Eye (tissue), 1 donor: ENCODE measurements at regions not wholly inside any gene's neighbourhood (a gene's known extent, or its start where the extent isn't known, plus 50 kb on each side); places are given as distances from the start of the nearest gene placed in this dataset.
A peak's percentile ranks its signal among the peaks of the same experiment; 100 is the strongest.

Experiments used
- DNase-seq: peaks from one replicate; pipeline ENCODE4 v3.0.0-alpha.2; 2015

DNA sequence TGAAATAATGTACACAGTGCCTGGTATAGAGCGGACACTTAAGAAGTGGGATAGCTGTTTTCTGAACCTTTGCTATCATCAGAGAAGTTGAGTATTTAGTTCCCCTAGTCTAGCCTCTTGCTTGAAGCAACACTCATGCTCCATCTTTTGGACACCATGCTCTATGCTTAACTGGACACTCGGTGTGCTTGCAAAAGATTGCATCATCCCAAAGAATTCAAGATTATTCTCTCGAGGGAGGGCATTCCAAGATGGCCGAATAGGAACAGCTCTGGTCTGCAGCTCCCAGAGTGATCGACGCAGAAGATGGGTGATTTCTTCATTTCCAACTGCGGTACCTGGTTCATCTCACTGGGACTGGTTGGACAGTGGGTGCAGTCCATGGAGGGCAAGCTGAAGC is 143.9 kb upstream of the FSHR start:
- DNase-seq: no peak

DNA sequence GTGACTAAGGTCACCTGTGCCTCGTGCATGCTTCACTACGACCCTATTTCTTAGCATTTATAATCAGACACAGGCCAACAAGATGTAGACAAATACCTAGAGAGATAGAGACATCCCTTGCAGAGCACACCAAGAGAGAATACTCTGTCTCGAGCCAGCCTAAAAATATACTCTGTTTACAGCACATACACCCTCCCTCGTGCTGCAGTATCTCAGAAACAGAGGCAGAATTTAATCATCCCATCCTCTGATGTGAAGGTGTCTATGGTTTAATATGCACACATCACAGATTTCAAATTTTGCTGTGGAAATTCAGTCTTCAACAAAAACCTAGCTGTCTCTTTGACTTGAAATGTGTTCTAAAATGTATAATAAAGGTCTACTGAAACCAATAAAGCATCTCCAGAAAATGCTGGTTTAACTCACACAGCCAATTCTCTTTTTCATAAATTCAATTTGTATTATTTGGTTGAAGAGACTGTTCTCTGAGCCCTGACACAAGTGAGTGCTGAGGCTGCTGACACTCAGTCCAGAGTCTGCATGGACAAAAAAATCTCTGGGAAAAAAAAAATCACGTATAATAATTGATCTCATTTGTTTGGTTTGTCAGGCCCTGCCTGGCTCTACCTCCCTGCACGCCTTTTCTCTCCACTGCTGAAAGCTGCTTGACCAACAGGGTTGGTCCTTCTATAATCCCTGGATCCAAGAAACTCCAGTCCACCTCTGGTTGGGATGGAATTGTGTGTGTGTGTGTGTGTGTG is 142.0 kb upstream of the FSHR start:
- no peak for DNase-seq

DNA sequence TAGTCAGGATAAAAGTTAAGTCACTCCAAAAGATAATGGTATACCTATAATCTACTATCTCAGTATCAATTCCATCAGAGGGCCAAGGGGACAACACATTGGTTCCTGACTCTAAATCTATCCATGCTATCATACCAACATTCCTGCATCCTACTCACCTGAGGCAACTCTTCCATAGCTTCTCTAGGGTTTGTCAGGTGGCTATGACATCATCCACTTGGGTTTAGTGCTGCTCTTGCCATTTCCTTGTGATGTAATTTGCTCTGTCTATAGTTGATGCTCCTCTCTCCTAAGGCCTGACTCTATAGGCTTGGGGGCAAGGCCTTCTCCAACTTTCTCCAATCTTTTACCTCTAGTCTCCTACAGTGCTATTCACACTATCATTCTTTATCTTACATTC is 139.9 kb upstream of the FSHR start:
- no peak for DNase-seq

DNA sequence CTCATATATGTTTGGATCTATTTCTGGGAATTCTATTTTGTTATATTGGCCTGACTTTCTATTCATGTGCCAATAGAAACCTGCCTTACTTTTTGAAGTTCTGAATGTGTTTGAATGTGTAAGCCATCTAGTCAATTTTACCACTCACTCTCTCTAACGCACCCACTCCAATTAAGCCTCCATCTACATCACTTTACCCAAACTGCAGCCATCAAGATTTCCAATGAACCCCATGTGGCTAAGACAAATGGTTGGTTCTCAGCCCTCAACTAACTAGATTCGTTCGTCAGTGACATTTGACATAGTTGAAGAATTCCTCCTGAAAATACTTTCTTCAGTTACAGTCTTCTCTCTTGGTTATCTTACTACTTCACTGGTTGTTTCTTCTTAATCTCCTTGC is 137.3 kb upstream of the FSHR start:
- no peak for DNase-seq

DNA sequence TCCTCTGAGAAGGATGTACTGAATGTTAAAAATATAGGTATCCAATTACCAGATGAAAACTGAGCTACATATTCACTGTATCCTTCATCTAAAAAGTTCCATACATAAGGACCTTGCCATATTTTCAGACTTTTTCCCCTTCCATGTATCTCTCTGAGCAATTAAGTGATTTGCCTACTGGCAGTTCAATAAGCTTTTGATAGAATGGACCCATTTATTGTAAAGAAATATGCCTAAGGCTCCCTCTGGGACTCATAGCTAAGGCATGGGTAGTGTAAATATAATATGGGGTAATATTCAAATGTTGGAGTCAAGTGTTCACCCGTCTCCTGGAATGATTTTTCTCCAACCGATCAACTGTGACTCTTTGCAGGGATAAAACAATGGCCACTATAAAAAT is 135.4 kb upstream of the FSHR start:
- DNase-seq: no peak

DNA sequence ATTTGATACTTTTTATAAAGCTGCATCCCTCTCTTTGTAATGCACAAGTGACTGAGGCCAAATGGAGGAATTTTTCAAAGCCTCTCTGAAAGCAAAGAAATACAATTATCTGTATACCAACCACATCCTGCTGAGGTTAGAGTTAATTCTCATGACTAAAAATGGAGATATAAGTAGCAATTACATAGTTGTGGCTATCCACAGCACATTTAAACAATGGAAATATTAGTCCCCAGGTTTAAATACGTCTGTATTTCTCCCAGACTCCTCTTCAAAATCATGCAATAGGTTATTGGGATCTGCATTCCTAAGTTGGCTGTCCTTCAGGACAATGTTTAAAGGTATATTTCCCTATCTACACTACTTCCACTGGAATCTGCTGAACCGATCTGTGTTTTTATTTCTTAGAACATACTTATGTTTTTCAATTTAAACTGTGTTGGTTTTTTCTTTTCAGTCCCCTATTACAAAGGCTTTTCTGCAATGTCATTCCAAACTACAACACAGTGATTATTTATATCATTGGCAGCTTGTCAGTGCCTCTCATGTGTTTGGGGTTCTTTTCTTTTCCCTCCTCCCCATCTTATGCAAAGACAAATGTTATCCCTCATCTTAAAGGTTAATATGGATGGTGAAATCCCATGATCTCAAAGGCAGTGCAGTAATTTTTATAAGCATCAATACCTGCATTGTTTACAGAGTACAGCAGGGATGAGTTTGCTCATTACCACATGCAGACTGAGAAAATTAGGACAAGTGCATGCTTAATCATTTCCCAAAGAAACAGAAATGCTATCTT is 134.8 kb upstream of the FSHR start:
- DNase-seq: no peak

DNA sequence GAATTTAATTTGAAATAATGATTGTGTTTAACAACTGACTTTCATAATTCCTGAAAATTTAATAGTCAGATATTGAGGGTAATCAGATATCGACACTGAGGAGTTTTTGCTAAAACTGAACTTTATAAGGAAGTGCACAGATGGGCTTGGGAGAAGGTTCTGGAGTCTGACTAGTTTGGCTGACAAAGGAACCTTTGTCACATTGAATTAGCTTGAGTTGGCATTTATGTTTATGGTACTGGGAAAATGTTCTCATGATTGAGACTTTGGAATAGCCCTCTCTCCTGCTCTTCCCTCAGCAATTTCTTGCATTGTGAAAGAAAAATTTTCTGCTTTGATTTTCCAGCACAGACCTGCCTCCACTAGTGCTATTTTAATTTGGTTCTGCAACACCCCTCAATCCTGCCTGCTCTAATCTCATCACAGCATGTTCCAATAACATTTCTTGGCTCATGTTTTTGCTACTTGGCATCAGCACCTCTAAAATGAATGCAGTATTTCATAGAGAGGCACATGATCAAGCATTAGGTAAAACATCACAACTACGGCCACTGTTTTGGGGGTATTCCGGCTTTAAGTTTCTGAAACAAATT is 133.9 kb upstream of the FSHR start:
- peak; percentile 60 for DNase-seq

DNA sequence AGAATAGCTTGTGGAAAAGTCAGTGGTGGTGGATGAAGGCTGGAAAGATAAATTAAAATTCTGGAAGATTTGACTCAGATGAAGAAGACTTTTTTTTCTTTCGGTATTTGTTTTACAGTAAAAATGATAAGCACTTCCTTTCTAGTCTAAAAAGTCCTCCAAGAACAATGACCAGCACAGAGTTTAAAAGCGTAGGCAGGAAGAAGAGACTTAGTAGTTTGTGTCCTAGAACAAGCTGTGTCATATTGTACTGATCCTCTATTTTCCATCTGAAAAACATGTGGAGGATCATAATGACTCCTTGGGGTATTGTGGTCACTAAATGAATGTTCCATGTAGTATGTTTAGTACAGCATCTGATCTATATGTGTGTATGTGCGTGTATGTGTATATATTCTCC is 132.4 kb upstream of the FSHR start:
- DNase-seq: no peak

DNA sequence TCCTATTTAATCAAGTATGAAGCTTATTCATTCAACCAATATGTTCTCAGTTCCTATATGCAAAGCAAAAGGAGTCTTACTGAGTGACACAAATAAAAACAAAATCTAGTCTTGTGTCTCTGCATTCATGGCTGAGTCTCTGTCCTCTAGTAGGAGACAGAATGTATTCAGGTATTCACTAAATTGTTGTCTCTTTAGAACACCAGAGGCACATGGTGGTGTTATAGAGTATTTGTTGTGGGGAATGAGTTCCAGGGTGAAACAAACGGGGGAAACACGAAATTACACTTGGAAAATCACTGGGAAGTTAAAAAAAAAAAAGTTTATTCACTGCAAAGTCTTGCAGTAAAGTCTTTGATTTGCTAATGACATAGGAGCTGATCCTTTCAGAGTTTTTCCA is 131.7 kb upstream of the FSHR start:
- DNase-seq: no peak

DNA sequence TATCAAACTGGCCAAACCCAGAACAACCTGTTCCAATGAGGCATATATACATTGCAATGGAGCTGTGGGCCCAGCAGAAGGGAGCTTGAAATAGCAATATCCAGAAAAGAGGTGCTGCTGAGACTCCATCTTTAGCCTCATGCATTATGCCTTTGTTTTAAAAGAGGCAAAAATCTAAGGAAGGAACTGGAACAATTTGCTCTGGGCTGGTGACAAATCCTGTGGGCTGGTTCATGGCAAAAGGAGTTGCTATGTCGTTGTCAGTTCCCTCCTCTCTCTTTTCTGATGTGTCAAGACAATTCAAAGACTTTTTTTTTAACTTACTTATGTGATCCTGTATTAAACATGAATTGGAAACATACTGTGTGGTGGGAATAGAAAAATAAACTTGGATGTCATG is 124.2 kb upstream of the FSHR start:
- DNase-seq: no peak

DNA sequence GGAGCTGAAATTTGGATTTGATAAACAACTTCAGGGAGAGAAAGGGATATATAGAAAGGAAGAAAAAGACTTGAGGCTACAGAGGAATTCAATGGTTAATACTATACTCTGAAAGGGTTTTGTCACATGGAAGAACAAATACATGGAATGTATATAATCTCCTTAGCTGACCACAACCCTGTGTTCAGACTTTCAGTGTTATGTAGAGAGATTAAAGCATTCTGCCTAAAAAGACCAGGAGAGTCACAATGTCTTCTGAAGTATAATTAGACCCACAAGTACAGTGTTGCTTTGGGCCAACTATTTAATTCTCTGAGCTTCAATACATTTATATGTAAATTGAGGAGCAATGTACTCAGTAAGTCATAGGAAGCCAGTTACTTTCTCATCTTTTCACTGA is 123.8 kb upstream of the FSHR start:
- no peak for DNase-seq

DNA sequence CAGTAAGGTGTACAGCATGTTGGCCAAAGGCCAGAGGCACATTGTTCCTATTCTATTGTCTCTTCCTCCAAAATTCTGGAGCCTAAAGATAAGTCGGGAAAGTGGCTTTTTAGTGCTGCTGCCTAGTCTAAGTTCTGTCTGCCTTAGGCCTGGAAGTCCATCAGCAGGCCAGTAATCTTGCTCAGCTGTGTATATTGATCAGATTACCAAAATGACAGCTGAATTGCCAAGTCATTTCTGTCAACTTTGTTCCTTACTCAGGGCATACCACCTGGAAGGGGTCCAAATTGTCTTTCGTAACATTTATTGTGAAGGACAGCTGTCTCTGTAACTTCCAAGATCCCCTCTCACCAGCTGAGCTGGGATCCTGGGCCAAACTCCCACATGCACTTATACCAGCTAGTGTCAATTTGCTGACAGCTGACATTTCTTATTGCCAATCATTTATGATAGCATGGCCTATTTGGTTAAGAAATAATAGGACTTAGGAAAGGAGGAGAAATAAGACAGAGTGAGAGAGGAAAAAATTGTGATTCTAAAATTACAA is 116.8 kb upstream of the FSHR start:
- peak; percentile 31 for DNase-seq

DNA sequence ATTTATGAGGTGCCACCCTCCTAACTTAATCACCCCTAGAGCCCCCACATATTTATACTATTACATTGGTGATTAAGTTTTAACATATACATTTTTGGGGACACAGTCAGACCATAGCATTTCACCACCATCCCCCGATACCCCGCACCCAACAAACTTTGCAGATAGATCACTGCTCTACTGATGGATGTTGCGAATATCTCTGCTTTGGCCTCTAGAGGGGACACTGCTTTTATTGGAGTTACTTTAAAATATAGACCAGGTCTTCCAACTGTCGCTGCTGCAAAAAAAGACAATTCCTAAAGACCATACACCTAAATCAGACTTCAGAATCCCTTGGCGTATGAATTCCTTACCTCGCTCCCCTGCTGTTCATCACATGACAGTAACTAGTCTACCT is 115.8 kb upstream of the FSHR start:
- DNase-seq: no peak

DNA sequence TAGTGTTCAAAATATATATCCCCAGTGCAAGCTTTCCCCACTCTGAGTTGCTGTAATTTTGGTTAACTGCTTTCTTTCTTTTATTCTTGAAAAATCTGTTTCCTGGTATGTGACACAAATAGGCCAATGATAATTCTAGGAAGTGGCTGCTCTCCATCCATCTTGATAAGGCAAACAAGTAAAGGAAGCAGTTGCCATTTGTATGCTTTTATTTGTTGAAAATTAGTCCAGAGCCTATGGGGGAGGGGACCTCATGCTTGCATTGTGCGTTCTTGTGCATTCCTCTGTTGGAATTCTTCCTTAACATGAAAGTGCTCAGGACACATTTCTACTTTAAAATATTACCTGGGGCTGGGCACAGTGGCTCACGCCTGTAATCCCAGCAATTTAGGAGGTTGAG is 111.2 kb upstream of the FSHR start:
- no peak for DNase-seq

DNA sequence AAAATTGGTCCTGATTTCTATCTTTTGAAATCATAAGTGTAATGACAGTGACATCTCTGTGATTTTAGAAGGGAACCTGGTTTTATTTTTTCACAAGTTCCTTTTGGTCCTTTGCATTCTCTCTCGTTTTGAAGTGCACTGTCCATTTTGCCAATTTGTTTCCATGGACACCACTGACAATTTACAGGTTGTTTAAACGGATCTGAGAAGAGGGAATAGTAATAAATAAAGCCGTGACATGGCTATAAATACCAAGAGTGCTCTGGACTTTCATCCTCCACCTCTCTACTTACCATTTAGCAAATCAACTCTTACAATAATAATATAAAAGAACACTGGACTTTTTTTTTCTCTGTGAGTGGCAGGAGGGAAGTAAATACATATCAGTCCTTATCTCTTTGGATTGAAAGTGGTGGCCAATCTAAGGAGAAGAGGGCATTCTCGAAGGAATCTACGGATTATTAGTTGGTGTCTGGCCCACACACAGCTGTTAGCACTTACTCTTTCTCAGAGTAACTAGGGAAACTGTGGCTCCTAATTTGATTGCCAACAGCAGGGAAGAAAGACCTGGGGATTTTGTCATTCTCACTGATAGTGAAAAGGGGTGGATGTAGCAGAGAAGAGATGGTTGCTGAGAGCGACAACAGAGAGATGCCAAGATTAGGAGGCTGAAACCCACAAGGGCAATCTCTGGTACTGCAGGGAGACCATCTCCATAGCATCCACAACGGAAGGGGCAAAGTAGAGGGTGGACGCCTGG is 108.7 kb upstream of the FSHR start:
- no peak for DNase-seq

DNA sequence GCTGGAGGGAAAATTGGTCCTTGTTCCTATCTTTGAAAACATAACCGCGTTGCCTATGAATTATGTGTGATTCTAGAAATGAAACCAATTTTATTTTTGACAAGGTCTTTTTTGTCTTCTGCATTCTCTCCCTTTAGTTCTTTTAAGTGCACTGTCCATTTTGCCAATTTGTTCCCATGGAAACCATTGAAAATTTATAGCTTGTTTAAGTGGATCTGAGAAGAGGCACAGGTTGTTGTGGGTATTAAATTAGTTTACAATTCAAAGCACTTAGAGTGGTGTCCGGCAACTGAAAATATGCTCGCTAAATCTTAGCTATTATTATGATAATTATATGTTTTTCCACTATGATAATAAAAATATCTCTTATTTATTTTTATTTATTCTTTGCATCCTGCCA is 107.5 kb upstream of the FSHR start:
- no peak for DNase-seq

DNA sequence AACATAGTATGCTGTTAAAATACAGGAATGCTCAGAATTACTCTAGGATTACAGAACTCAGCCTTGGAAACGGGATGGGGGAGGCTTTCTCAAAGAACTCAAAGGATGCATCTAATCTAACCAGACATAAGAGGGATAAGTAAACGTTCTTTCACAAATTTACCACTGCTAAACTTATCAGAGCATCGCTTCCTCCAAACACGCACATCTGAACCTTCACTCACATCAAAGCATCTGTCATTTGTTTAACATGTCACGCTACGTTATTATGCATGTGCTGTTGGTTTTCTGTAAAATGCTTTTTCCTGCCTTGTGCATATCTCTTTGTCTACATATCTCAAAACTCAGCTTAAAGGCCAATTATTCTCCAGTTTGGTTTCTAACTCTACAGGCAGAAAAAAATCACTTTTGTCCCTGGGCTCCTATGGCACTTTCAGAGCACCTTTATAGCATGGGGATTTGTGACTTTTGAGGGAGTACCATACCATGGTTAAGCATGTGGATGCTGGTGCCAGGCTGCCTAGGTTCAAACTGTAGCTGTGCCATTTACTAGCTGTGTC is 106.7 kb upstream of the FSHR start:
- DNase-seq: peak; percentile 41

DNA sequence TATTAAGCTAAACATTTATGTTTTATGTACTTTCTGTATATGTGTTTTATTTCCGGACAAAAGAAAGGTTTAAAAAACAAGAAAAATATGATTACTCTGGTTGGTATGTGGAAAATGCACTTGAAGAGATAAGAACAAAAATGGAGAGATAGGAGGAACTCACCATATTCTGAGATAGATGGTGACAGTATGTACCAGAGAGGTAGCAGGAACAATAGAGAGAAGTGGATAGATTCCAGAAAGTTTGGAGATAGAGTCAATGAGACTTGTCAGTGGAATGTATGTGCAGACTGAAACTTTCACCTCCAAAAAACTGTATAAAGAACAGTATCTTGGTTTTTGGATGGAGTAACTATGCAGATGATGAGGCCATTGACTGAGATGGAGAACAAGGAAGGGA is 105.6 kb upstream of the FSHR start:
- DNase-seq: no peak

DNA sequence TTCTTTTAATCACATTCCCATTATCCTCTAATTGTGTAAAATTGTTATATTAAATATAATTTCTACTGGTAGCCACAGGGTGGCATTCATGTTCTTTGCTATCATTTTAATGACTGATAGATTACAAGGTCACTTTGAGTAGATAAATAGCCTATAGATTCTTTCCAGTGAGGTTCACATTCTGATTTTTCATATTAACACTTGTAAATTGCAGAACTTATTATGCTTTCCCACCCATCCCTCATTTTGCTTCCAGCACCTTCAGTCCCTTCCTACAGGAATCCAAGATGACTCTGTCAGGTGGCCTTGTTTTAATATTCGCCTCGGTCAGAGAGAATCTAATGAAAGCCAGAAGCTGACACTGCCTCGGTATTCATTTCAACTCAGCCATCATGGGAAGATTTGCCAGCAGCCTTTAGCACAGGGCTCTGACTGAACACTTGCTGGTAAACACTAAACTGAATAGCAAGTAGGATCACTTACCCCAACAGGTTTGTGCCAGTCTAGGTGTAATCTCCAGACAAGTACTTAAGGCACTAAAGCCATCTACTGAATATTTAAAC is 101.2 kb upstream of the FSHR start:
- peak; percentile 48 for DNase-seq

DNA sequence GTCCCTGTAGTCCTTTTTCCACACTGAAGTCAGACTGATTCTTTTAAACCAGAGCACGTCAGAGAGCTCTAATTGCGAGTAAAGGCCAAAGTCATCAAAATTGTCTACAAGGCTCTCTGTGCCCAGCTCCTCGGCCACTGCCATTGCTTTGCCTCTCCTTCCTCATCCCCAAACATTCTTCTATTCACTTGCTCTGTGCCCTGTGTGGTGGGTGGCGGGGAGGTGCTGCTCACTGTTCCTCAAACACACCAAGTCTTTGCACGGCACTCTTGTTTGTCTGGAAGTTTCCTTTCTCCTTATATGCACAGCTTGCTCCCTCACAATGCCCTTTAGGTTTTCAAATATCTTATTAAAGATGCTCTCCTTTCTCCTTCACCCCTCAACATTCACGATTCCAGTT is 100.1 kb upstream of the FSHR start:
- DNase-seq: no peak

DNA sequence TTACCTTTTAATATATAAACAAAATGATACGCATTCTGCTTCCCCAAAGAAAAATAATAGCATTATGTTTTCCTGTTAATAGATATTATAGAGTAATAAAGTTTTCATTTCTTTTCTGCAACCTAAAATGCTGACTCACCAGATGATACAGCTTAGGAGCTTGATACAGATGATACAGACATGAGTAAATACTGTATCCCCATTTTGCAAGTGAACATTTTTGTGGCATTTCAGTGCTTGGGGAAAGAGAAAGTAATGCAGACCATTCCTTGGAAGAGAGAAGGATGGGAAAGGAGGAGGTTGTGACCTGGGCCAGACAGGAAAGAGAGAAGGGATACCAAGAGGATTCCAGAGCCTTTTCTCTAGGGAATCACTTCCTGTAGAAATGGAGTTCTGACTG is 97.5 kb upstream of the FSHR start:
- no peak for DNase-seq

DNA sequence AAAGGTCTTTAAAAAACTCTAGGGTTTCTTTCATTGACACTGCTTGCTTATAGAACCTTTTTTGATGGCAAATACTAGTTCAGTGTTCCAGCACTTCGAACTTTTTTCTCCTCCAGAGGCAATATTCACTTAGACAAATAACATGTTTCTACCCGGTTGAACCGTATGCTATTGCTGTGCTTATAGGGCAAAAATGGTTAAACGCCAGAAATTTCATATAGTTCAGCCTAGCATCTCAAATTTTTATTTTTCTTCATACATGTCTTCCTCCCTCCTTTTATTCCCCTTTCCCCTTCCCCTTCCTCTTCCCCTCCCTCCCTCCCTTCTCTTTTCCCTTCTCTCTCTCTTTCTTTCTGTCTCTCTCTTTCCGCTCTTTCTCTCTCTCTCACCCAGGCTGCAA is 96.9 kb upstream of the FSHR start:
- no peak for DNase-seq

DNA sequence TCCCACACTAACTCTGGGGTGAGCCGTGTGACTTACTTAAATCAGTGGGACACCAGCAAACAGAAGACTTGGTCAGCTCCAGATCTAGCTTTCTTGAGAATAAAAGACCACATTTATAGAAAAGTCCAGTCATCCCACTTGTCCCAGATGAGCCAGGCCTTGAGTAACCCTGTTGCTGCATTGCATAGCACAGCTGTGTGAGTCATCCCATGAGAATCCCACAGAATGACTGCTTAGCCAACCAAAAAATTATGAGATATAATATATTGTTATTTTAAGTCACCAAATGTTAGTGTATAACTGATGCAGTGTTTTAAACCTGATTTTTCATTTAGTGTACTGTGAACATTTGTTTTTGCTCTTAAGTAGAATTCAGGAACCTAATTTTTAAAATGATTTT is 94.2 kb upstream of the FSHR start:
- DNase-seq: peak; percentile 27
